H1 (cell line): ENCODE measurements at regions not wholly inside any gene's neighbourhood (a gene's known extent, or its start where the extent isn't known, plus 50 kb on each side); places are given as distances from the start of the nearest gene placed in this dataset.

Source experiments
- CTCF ChIA-PET: fragments of 300-600 bp; sonication (Branson Sonifier 250); formaldehyde crosslinking; loops from one replicate; lab custom pipeline; 2021; ENCODE audit not compliant: partially characterized antibody; lab: Charles Lee
- POLR2A ChIA-PET: fragments of 300-600 bp; sonication (Branson Sonifier 250); formaldehyde crosslinking; loops from one replicate; lab custom pipeline; 2021; ENCODE audit warnings: inconsistent platforms; ENCODE audit not compliant: partially characterized antibody; lab: Charles Lee
- DNase-seq, 2 experiments: peaks; one replicate each; pipeline versions ENCODE4 v3.0.0 to v3.0.0-alpha.2; 2010 to 2022; ENCODE audit warnings: low spot score in 2 of 2, low read depth in 1 of 2, mixed read lengths in 1 of 2
- FAIRE-seq: peaks from 2 replicates; lab custom pipeline; 2011; peaks lifted over from hg19 to GRCh38; lab: Jason Lieb, UNC
- H2AFZ ChIP-seq: 2 replicates; pipeline ENCODE4 v1.8.1; 2012; ENCODE audit warnings: low read length, inconsistent platforms
- H2AK5ac ChIP-seq: 2 replicates; pipeline ENCODE4 v1.6.1; 2013; ENCODE audit warnings: low read depth, low read length
- H2BK120ac ChIP-seq: replicated peaks from 2 replicates; pipeline ENCODE3; 2013; ENCODE audit warnings: low read depth, low read length, inconsistent platforms
- H2BK12ac ChIP-seq: 2 replicates; pipeline ENCODE4 v1.6.1; 2013; ENCODE audit warnings: low read depth, low read length
- H2BK15ac ChIP-seq: 2 replicates; pipeline ENCODE4 v1.6.1; 2013; ENCODE audit warnings: low read length
- H2BK20ac ChIP-seq: 2 replicates; pipeline ENCODE4 v1.6.1; 2013; ENCODE audit warnings: low read length
- H2BK5ac ChIP-seq: 2 replicates; pipeline ENCODE4 v1.6.1; 2013; ENCODE audit warnings: low read depth, low read length
- H3K14ac ChIP-seq: 2 replicates; pipeline ENCODE4 v1.6.1; 2013; ENCODE audit warnings: inconsistent platforms; ENCODE audit not compliant: insufficient read length
- H3K18ac ChIP-seq: 2 replicates; pipeline ENCODE4 v1.6.1; 2013; ENCODE audit warnings: low read length; ENCODE audit errors: extremely low read depth
- H3K23ac ChIP-seq: 2 replicates; pipeline ENCODE4 v1.6.1; 2013; ENCODE audit warnings: inconsistent platforms; ENCODE audit not compliant: insufficient read length
- H3K23me2 ChIP-seq: 2 replicates; pipeline ENCODE4 v1.6.1; 2013; ENCODE audit warnings: low read depth, low read length
- H3K27ac ChIP-seq: 2 replicates; pipeline ENCODE4 v1.6.1; 2011; ENCODE audit warnings: low read depth, low read length, inconsistent platforms
- H3K27me3 ChIP-seq, 4 experiments: replicated peaks in 1 of 4; 1 replicate in 1 of 4; 2 replicates in 3 of 4; pipeline versions ENCODE4 v1.6.1 to v1.8.1; 2011 to 2013; ENCODE audit warnings: low read length in 3 of 4, mild to moderate bottlenecking in 3 of 4, inconsistent platforms in 2 of 4, mixed read lengths in 2 of 4, moderate library complexity in 1 of 4; ENCODE audit not compliant: control insufficient read depth in 3 of 4, insufficient read depth in 3 of 4; ENCODE audit errors: extremely low read depth in 1 of 4
- H3K36me3 ChIP-seq, 4 experiments: 2 replicates each; pipeline versions ENCODE4 v1.6.1 to v1.8.1; 2011 to 2013; ENCODE audit warnings: mild to moderate bottlenecking in 4 of 4, low read length in 3 of 4, moderate library complexity in 2 of 4, control low read depth in 1 of 4, inconsistent platforms in 1 of 4; ENCODE audit not compliant: insufficient read depth in 4 of 4, control insufficient read depth in 2 of 4
- H3K4ac ChIP-seq: replicated peaks from 2 replicates; pipeline ENCODE3; 2013; ENCODE audit warnings: low read length, low read depth, mixed read lengths, inconsistent platforms; ENCODE audit not compliant: insufficient read length
- H3K4me1 ChIP-seq, 4 experiments: replicated peaks in 1 of 4; 1 replicate in 1 of 4; 2 replicates in 3 of 4; pipeline versions ENCODE4 v1.6.1 to v1.8.1; 2011 to 2013; ENCODE audit warnings: low read length in 3 of 4, inconsistent platforms in 2 of 4, mixed read lengths in 1 of 4; ENCODE audit not compliant: insufficient read depth in 4 of 4, control insufficient read depth in 3 of 4
- H3K4me2 ChIP-seq, 2 experiments: 2 replicates each; pipeline versions ENCODE4 v1.6.1 to v1.8.1; 2011 to 2013; ENCODE audit warnings: low read depth in 2 of 2, low read length in 2 of 2, control low read depth in 1 of 2, inconsistent platforms in 1 of 2, mild to moderate bottlenecking in 1 of 2; ENCODE audit not compliant: insufficient read depth in 1 of 2
- H3K4me3 ChIP-seq, 4 experiments: fragments of 200-600, 300-600 bp in 1 of 4; sonication (generic), shearing (Covaris generic), sonication (Bioruptor Twin) in 1 of 4; 2 replicates each; pipeline versions ENCODE4 v1.5.1 to v1.8.1; 2011 to 2016; ENCODE audit warnings: low read length in 4 of 4, low read depth in 3 of 4, control low read depth in 2 of 4, inconsistent platforms in 2 of 4, mild to moderate bottlenecking in 2 of 4, mixed read lengths in 1 of 4, moderate library complexity in 1 of 4; ENCODE audit not compliant: insufficient read depth in 2 of 4; ENCODE audit errors: extremely low read depth in 1 of 4
- H3K56ac ChIP-seq: replicated peaks from 2 replicates; pipeline ENCODE3; 2013; ENCODE audit warnings: low read depth, mild to moderate bottlenecking, mixed read lengths, low read length, inconsistent platforms; ENCODE audit not compliant: insufficient read length
- H3K79me1 ChIP-seq: 2 replicates; pipeline ENCODE4 v1.6.1; 2013; ENCODE audit warnings: low read depth, low read length, control low read depth
- H3K79me2 ChIP-seq, 2 experiments: 2 replicates each; pipeline versions ENCODE4 v1.6.1 to v1.8.1; 2012 to 2013; ENCODE audit warnings: low read length in 2 of 2, mild to moderate bottlenecking in 2 of 2, inconsistent platforms in 1 of 2; ENCODE audit not compliant: insufficient read depth in 2 of 2, control insufficient read depth in 1 of 2
- H3K9ac ChIP-seq, 4 experiments: replicated peaks in 1 of 4; 1 replicate in 1 of 4; 2 replicates in 3 of 4; pipeline versions ENCODE4 v1.6.1 to v1.8.1; 2011 to 2013; ENCODE audit warnings: low read depth in 3 of 4, low read length in 3 of 4, control low read depth in 2 of 4, mild to moderate bottlenecking in 2 of 4, moderate library complexity in 2 of 4, inconsistent platforms in 1 of 4; ENCODE audit errors: extremely low read depth in 1 of 4
- H3K9me3 ChIP-seq, 2 experiments: 2 replicates each; pipeline versions ENCODE4 v1.6.1 to v1.8.1; 2012 to 2013; ENCODE audit warnings: mild to moderate bottlenecking in 2 of 2, moderate library complexity in 2 of 2, control low read depth in 1 of 2, inconsistent platforms in 1 of 2, low read depth in 1 of 2, low read length in 1 of 2, mixed read lengths in 1 of 2; ENCODE audit not compliant: insufficient read depth in 2 of 2
- H4K20me1 ChIP-seq, 2 experiments: replicated peaks in 1 of 2; 2 replicates each; pipeline versions ENCODE3 to v1.8.1; 2011 to 2013; ENCODE audit warnings: inconsistent platforms in 2 of 2, low read length in 2 of 2, mild to moderate bottlenecking in 1 of 2; ENCODE audit not compliant: insufficient read depth in 2 of 2, control insufficient read depth in 1 of 2
- H4K5ac ChIP-seq: 2 replicates; pipeline ENCODE4 v1.6.1; 2013; ENCODE audit warnings: low read length, low read depth, mixed read lengths, inconsistent platforms; ENCODE audit not compliant: insufficient read length
- H4K8ac ChIP-seq: 2 replicates; pipeline ENCODE4 v1.8.0; 2013; ENCODE audit warnings: mild to moderate bottlenecking, moderate library complexity, low read length, inconsistent platforms; ENCODE audit not compliant: insufficient read depth; ENCODE audit errors: extremely low read depth
- H4K91ac ChIP-seq: replicated peaks from 2 replicates; pipeline ENCODE3; 2013; ENCODE audit warnings: low read length, mixed read lengths, inconsistent platforms; ENCODE audit not compliant: insufficient read length
- CHD1 ChIP-seq: IDR thresholded peaks from 2 replicates; pipeline ENCODE4 v1.6.1; 2012; ENCODE audit warnings: low read depth, low read length, improper control_type of control experiment
- RAD21 ChIP-seq, 2 experiments: IDR thresholded peaks in 1 of 2; conservative IDR thresholded peaks in 1 of 2; 2 replicates each; pipeline ENCODE4 v1.6.1; 2011; ENCODE audit warnings: low read depth in 2 of 2, low read length in 2 of 2, improper control_type of control experiment in 1 of 2, inconsistent platforms in 1 of 2, mild to moderate bottlenecking in 1 of 2, moderate library complexity in 1 of 2
- RBBP5 ChIP-seq: IDR thresholded peaks from 2 replicates; pipeline ENCODE4 v1.7.1; 2012; ENCODE audit warnings: low read depth, mild to moderate bottlenecking, inconsistent platforms, low read length, moderate library complexity, borderline replicate concordance
- TF ChIP-seq, protein P1 (sequence below): IDR thresholded peaks from 2 replicates; pipeline ENCODE4 v1.6.1; 2012; ENCODE audit warnings: low read length, inconsistent platforms

DNA sequence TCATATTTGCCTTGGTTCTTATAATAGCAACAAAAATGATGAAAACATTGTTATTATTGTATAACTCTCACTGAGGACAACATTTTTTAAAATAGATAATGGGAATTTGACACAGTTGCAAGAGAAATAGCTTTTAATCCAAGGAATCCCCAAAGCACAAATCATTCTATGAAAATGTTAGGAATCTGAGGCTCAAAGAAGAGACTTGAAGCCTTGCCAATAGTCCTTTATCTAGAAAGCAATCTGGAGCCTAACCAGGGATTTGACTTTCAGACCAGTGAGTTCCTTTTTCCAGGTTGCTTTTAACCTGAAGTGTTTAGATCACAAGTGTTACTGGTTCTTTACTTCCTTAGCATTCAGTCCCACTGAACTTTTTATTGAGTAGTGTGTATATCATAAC, 574.5 kb upstream of the ZEB2 start:
- TF ChIP-seq CHD1: no peak
- no peak for TF ChIP-seq RBBP5
- TF ChIP-seq, protein P1, sequence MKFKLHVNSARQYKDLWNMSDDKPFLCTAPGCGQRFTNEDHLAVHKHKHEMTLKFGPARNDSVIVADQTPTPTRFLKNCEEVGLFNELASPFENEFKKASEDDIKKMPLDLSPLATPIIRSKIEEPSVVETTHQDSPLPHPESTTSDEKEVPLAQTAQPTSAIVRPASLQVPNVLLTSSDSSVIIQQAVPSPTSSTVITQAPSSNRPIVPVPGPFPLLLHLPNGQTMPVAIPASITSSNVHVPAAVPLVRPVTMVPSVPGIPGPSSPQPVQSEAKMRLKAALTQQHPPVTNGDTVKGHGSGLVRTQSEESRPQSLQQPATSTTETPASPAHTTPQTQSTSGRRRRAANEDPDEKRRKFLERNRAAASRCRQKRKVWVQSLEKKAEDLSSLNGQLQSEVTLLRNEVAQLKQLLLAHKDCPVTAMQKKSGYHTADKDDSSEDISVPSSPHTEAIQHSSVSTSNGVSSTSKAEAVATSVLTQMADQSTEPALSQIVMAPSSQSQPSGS: no peak
- TF ChIP-seq RAD21 (IDR thresholded peaks at IDR 0.05 in 1 of 2, conservative IDR thresholded peaks at IDR 0.05 in 1 of 2; ENCODE audit: low read depth in 2 of 2, low read length in 2 of 2): no peak
- H2AFZ ChIP-seq: no peak overlapping the region
- H3K9me3 ChIP-seq: no peaks in the 10 kb centered on the region
- H3K4me3 ChIP-seq: no peak overlapping the region
- no peak for DNase-seq
- no peaks in the 10 kb centered on the region for H3K79me2 ChIP-seq
- H4K8ac ChIP-seq: no peak overlapping the region
- no peak overlapping the region for H2BK15ac ChIP-seq
- POLR2A ChIA-PET: no interaction called here
- no peak overlapping the region for H4K5ac ChIP-seq
- H4K20me1 ChIP-seq: no peaks in the 10 kb centered on the region
- no peak overlapping the region for H3K14ac ChIP-seq
- no peak overlapping the region for H2BK12ac ChIP-seq
- H3K36me3 ChIP-seq: no peaks in the 10 kb centered on the region; a peak in 1 of 8 replicates
- H3K23ac ChIP-seq: no peak overlapping the region
- CTCF ChIA-PET: no interaction called here
- H3K9ac ChIP-seq: no peak overlapping the region
- H3K23me2 ChIP-seq: no peaks in the 10 kb centered on the region
- H3K4ac ChIP-seq: no peak overlapping the region
- no peak overlapping the region for H2BK120ac ChIP-seq
- no peaks in the 10 kb centered on the region for H3K27me3 ChIP-seq
- no peak overlapping the region for H2BK5ac ChIP-seq
- no peak overlapping the region for H2BK20ac ChIP-seq
- no peaks in the 10 kb centered on the region for H3K79me1 ChIP-seq
- H3K4me1 ChIP-seq: no peaks in the 10 kb centered on the region
- FAIRE-seq: no peak
- H4K91ac ChIP-seq: no peak overlapping the region
- no peak overlapping the region for H3K4me2 ChIP-seq
- no peak overlapping the region for H3K18ac ChIP-seq
- H3K27ac ChIP-seq: no peak overlapping the region
- H3K56ac ChIP-seq: no peak overlapping the region
- H2AK5ac ChIP-seq: no peak overlapping the region
